SKM-1 (cell line): ENCODE measurements at regions not wholly inside any gene's neighbourhood (a gene's known extent, or its start where the extent isn't known, plus 50 kb on each side); places are given as distances from the start of the nearest gene placed in this dataset.

Experiments used
- DNase-seq: peaks from one replicate; lab custom pipeline; 2025; ENCODE audit not compliant: unreplicated experiment; lab: John Stamatoyannopoulos, UW

DNA sequence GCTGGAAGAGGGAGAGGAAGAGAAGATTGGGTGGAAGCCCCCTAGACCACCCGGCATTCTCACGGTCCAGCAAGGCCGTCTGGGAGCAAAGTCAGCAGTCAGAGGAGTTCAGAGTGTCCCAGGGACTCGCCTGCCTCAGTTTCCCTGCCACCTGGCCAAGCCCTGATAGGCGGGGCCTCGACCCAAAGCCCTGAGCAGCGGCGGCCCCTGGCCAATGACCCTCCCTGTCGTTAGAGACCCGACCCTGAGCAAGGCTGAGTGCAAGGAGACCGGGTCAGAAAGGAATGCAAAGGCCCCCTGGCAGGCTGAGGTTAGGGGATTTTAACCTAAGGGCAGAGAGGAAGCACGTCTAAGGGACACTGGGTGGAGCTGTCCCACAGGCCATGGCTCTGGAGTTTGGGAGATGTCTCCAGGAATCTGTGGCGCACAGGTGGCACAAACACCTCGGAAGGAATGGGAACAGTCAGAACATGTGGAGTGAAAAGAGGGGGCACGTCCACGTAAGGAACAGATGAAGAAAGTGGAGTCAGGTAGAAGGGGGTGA, 196.8 kb upstream of the PDE1C start:
- no peak for DNase-seq

DNA sequence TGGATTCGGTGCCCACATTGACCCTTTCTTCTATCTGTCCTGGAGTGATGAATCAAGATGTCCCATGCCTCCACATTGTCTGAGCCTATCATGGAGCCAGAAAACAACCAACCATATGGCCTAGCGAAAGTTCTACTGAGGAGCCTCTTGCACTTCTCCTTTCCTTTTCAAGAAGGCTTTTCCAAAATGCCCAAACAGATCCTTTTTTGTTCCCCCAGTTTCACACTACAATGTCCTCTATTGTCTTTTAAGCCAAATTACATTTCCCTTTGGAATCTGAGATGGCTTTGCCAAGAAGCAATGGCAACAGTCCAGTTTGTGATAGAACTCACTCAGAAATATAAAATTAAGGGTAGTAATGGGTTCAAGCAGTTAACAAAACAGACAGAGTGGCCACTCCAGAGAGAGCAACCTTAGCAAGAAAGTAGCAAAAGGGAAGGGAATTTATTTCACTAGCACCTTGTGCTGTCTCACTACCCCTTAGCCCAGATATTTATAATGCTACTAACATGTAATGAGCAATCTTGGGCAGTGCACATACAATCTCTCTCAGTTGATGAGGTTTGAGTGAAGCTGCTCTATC, 194.6 kb upstream of the PDE1C start:
- DNase-seq, result no peak

DNA sequence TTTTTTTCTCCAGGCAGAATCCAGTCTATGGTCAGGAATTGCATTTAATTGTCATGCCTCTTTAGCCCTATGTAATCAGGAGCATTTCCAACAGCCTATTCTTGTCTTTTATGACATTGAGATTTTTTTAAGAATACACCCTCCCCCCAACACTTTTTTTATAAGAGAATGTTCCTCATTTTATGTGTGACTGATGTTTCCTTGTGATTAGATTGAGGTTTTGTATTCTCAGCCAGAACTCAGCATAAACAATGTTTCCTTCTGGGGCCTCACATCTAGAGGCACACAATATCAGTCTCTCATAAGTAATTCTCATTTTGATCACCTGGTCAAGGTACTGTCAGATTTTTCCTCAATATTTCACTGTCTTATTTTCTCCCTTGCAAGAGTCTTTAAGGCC, 193.4 kb upstream of the PDE1C start:
- DNase-seq, result no peak

DNA sequence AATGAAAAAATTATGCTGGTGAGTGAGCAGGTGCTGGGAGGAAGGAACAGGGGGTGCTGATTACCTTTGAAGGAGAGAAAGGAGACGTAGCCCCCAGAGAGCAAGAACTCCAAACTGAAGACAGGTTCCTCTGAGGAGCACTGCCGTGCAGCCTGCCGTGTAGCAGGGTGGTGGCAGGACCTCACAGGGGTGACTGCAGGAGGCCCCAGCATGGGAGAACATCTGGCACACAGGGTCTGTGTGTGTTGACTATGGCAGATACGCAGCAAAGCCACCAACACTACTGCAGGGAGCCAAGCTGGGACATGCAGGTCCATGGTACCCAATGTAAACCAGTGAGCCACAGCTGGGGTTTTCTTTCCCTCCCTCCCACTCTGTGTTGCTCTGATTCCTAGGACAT, 192.1 kb upstream of the PDE1C start:
- DNase-seq, result no peak

DNA sequence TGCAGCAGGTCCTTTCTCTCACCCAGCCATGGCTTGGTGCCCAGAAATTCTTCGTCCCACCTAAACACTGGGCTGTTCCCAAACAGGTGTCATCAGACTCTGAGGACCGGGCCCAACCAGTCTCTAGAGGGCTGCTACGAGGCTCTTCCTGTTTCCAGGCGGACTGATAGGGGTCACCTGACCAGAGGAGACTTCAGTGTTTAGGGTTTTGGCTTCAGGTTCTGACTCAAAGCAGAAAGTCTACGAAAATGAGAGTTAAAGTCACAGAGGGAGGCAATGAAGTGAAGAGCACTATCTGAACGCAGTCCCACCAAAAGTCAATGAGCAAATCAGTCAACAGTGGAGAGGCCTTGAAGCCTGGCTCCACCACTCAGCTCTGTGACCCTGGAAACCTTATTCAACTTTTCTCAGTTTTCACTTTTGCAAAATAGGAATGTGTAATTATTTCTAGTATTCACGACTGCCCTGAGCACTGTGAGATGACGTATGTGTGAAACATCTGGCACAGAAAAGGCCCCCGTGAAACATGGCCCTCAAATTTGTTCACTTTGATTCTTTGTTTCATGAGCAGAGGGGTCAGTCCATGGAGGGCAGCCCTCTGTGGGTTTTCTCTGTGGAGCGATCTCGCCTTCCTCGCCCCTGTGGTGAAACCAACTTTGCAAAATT, 189.9 kb upstream of the PDE1C start:
- no peak for DNase-seq

DNA sequence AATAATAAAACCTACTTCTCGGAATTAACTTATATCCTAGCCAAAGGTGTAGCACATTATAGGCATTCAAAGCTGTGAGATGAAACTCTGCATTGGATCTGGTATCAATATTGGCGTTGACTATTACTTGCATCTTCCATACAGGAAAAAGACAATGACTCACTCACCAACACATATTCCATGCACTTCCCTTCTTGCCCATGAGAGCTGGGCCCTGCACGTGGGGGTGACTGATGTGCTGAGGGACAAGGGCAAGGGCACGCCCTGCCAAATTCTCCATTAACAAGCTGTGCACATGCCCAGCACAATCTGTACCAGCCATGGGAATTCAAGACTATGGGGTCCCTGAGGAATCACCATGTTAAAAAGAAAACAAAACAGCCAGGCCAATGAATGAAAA, 188.1 kb upstream of the PDE1C start:
- DNase-seq, result no peak

DNA sequence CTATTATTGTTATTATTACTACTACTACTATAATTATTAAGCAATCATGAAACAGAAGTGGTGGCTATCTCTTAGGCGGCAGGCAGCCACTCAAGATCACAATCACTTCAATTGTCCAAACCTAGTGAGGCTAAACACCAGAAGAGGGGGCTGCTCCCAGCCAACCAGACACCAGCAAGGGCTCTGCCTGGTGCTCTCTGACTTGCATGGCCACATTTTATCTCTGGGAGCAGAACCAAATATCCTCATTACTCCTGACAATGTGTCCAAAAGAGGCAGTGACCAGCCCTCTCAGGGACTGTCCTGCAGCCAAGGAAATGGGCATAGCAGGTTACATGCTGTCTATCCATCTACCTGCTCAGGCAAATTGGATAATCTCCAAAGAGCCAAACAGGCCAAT, 187.4 kb upstream of the PDE1C start:
- no peak for DNase-seq

DNA sequence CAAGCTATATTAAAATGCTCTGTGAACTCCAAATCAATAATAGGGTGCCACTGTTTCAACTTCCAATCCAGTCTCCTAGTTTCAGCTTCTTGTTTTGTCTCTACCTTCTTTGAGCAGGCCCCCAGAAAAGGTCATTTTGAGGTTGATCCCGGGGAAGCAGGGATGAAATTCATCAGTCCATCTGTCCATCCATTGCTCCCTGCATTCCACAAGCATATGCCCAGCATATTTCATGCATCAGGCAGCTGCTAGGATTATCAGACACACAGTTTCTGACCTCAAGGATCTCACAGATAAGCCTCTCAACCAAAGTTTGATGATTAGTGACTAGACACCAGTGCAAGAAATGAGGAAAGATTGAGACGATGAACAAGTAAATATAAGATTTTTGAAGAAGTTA, 186.6 kb upstream of the PDE1C start:
- DNase-seq, result no peak

DNA sequence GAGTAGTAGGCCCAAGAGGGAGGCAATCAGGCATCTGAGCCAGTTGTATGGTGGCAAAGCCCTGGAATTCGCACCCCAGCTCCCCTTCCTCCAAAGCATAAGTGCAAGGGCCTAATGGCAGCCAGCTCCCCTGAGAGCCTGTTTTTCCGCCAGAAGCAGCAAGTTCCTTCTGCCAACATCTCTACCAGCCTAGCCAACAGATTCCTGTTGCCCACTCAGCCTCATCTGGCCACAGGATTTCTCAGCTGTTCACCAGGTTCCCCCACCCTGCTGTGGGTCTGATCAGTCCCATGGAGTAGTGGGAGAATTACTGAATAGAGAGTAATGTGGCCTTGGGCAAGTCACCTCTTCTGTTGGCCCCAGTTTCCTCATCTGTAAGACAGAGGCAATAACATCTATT, 186.2 kb upstream of the PDE1C start:
- DNase-seq, result no peak

DNA sequence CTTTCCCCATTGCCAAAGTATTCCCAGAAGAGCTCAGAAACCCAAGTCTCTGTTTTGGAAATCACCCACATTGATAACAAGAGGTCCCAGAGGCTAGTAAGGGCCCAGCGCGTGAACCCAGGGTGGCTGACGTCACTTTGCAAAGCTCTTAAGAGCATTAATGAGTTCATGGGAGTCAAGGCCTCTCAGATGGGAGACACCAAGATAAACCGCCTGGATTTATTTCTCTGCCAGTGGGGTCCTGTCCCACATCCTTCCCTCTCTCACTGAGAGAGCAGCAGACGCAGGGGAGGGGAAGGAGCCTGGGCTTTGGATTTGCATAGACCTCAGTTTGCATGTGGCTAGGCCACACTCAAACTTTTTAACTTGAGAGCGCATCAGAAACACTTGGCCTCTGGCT, 184.8 kb upstream of the PDE1C start:
- no peak for DNase-seq

DNA sequence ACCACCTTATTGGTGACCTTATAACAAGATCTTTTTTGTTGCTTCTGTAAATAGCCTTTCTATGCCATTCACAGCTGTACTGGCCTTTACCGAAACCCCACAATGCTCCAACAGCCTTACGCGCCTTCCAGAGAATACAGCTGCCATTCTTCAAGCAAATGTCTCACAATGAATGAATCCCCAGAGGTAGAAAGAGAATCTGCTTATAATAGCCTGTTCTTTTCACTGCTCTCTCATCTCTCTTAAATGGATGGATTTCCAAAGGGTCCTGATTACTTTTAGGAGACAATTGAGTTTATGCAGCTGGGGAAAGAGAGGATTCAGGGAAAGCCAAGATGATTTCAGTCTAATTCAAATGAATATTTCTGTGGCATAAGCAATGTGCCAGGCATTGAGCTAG, 183.1 kb upstream of the PDE1C start:
- no peak for DNase-seq

DNA sequence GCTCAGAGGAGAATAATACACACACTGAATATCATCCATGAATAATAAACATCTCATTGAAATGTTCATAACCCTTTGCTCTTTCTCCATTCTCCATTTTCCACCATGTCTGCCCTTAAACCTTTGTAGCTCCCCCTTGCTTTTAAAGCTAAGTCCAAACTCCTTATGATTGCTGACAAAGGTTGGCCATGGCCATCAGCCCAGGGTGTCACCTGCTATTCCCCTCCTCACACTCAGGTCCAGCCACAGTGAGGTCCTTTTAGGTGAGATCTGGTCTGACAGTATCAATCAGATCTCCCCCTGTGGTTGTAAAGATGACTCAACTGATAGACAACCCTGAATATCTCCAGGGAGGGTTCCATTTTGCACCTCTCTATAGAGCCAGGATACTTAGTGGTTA, 181.5 kb upstream of the PDE1C start:
- DNase-seq, result no peak

DNA sequence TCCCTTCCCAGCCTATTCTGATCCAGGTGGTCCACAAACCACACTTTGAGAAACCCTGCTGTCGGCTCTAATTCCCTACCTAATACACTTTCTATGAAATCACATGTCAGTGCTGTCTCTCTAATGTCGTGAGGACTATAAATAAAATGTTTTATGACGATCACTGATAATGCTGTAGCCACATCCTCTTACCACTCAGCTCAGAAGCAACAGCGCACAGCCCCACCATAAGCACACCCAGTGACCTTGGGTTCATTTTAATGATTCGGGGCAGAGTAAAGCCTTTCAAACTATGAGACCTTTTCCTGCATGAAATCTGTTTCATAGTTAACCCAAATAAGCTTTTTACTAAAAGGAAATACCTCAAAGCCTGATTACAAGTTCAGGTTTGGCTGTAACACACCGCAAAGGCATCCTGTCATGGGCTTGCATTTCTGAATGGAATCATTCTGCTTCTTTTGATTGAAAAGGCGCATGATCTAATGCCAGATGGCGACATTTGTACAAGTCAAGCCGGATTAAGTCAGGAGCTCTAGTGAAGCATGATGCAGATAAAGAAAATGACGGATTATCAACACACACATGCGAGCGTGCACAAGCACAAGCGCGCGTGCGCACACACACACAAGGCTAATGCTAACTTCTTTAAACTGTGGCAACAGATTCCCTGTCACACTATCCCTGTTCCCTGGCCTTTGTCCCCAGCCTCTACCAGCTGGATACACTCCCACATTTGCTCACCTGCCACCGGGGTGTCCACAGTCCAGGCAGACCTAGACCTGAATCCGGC, 180.5 kb upstream of the PDE1C start:
- no peak for DNase-seq

DNA sequence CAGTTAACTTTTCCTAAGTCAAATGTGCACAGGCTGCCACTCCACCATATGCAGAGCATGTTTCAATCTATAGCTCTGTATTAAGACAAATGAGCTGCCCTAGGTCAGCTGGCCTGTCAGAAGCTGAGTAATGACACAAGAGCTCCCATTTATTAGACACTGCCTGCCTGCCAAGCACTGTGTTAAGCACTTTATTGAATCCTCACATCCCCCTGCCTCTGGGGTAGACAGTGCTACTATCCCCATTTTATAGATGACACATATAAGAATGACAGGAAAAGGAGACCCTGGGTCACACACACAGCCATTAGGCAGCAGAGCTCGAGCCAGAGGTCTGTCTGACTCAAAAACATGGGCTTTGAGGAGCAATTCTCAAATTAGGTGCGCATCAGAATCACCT, 179.8 kb upstream of the PDE1C start:
- DNase-seq, result no peak

DNA sequence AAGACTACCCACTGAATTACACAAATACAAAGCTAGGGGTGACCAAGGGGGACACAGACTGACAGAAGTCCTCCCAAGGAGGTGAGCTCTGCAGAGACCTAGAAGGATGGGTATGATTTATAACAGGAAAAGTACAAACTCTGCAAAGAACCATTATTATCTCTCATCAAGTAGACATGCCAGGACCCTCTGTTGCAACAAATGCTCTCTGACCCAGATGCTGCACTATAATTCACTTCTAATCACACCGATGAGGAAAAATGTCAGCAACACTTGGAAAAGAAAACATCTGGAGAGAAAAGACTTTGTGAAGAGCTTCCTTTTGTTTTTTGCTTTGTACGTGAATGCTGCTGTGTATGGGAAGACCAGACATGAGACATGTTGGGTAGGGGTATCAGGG, 178.3 kb upstream of the PDE1C start:
- DNase-seq, result no peak

DNA sequence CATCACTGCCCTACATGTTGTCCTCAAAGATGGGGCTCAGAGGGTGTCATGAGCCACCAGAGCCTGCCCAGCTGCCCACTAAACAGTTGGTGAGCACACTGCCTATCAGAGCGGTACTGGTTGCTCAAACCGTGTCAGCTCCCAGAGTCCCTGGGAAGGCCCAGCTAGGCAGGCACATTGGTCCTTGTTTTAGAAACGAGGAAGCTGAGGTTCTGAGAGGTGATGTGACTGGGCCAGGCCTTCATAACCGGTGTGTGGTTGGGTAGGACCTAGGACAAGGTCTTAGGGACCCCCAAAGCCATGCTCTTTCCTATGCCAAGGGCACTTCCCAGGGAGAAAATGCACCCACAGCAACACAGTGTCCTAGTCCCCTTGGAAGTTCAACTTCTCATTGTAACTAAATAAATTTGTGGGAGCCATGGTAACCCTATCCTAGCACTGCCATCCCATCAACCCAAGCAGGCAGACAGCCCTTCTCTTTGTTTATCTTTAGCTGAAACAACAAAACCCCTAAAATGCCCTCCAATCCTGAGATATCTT, 174.7 kb upstream of the PDE1C start:
- DNase-seq, result no peak

DNA sequence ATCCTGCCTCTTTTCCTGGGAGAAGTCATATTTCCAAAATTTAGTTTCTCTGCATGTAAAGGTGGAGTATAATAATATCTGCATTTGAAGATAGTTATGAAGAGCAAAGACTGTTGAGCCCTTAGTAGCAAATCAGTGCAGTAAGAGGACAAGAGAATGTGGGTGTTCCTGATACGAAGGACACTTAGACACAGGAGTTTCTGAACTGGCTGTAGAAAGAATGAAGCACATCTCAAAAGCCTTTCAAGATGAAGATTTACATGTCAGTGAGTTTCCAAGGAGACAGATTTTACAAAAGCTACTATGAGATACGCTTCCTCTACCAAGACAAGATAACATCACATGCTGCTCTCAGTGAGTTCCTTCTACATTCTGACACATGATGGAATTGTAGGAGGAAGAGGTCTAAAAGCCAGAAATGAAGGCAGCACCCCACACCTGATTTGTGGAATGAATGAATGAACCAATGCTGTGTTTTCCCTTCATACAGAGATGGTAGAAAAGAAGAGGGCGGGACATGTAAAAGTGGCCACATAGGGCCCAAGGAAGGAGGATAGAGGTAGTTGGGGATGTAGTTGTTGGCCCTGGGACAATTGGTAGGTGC, 173.6 kb upstream of the PDE1C start:
- no peak for DNase-seq

DNA sequence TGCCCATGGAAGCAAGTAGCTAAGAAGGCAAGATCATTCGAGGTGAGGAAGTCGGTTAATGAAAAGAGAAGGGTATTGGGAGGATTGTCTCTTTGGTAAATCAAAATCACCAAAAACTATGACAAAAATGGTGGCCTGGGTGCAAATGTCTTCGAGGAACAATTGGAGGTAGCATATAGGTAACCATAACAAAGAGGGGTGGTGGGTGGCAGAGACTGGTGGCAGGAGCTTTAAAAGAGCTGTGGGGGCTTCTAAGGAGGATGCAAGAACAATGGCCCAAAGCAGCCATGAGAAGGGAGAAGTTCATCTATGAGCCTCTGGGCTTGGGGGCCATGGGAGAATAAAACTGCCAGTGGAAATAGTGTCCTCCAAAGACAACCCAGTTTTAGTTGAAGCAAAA, 172.2 kb upstream of the PDE1C start:
- no peak for DNase-seq

DNA sequence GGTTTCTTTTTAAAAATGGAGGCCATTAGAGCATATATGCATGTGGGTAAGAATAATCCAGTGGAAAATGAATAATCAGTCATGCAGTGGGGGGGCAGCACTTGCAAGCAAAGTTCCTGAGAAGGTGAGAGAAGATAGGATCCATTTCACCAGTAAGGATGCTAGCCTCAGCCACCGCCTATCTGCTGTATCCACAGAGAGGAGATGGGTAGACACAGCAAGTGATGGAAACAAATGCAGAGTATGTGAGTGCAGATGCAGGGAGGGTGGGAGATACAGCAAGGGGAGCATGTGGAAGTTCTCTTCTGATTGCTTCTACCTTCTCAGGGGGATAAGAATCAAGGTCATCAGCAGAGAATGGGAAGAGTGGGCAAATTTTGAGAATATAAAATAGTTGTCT, 171.4 kb upstream of the PDE1C start:
- no peak for DNase-seq

DNA sequence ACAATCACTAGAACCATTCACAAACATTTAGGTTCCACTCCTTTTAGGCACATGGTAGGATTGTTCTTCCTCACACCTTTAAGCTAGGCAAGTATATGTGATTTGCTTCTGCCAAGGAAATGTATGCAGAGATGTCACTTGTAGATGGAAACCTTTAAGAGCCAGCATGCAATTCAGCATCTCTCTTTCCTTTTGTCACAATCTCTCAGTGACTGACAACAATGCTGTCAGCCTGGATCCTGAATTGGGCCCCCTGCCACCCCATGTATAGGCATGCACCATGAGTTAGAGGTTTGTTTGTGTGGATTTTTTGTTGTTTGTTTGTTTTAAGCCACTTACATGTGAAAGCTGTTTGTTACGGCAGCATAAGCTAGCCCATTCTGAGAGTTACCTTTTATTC, 169.6 kb upstream of the PDE1C start:
- no peak for DNase-seq

DNA sequence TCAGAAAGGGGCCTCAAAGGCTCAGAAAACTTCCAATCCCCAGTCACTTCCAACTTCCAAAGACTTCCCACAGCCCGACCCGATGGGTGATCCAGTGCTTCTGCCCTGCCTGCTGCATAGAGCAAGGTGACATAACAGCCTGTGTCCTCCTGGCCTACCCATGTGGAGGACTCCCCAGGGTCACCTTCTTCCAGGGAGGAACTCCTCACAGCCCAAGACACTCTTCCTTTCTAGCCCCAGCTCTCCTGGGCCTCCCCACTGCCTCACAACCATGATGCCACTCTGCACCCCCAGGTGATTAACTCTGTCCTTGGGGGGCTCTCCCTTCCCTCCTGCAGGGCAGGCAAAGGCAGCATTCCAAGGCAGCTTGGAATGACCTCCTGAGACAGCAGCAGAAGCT, 158.4 kb upstream of the PDE1C start:
- DNase-seq, result no peak

DNA sequence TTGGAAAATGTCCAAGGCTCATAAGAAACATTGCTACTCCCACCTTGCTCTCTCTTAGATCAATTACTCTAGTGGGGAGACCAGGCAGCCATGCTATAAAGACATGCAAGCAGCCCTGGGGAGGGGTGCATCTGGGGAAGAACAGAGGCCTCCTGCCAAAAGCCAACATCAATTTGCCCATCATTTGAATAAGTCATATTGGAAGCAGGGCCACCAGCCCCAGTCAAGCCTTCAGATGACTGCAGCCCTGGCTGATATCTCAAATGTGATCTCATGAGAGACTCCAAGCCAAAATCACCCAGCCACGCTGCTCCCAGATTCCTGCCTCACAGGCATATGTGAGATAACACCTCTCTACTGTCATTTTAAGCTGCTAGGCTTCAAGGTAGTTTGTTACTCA, 157.5 kb upstream of the PDE1C start:
- DNase-seq, result no peak
